DMS53 treated with DMSO at 0.1 percent for 48 hours (cell line): ENCODE measurements at regions not wholly inside any gene's neighbourhood (a gene's known extent, or its start where the extent isn't known, plus 50 kb on each side); places are given as distances from the start of the nearest gene placed in this dataset.

Experiments
- DNase-seq: peaks from one replicate; lab custom pipeline; 2025; ENCODE audit not compliant: unreplicated experiment; lab: John Stamatoyannopoulos, UW

DNA sequence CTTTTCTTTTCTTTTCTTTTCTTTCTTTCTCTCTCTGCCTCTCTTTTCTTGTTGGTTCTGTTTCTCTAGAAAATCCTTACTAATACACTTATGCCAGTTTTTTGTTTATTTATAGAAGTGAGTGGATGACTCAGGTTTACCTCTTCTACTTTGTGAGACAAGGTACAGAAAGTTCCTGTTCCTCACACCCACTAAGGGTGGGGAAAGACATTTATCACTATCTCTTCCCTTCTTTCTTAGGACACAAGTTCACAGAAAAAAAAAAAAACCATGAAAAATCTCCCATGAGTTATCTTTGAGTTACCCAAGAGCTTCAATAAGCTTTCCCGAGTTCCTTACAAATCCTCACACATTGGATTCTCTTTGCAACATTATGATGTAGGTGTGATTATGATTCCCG is 60.9 kb upstream of the CD180 start:
- DNase-seq: no peak

DNA sequence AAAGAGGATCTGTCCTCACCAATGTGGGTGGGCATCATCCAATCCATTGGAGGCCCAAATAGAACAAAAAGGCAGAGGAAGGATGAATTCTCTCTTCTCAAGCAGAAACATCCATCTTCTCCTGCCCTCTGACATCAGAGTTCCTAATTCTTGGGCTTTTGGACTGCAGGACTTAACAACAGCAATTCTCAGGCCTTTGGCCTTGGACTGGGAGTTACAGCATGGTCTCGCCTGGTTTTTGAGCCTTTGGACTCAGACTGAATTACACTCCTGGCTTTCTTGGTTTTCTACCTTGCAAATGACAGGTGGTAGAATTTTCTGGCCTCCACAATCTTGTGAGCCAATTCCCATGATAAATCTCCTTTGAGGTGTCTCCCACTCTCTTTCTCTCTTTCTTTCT is 60.5 kb upstream of the CD180 start:
- no peak for DNase-seq

DNA sequence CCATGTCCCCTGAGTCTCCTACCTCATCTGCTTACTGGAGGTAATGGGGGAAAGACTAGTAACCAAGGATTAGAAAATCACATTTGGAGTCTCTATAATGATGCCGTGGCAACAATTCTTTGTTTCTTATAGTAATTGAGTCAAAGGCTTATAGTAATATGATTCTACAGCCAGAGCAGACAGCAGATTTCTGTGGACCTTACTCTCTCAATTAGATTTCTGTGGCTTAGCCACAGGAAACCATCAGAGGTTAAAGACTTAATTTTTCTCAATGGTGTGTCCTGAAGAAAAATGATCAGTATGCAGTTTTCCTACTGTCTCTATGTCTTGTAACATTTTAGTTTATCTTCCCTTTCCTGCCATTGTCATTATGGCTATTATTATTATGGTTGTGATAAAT is 59.3 kb upstream of the CD180 start:
- DNase-seq: no peak

DNA sequence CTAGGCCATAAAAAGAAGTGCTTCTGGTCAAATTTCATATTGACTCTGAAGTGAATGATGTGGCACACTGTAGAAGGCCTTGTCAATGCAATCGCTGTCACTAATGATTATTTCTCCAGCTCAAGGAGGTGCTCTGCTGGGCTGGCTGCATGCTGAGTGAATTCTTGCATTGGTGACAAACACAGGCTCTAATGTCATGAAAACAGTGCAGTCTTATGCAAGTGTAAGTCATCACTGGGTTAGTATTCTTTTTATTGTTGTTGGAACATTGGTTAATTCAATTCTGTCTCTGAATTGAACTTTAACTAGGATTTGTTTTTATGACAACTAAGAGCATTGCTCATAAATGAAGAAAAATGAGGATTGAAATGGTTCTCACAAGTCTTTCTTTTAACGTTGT is 57.3 kb upstream of the CD180 start:
- no peak for DNase-seq

DNA sequence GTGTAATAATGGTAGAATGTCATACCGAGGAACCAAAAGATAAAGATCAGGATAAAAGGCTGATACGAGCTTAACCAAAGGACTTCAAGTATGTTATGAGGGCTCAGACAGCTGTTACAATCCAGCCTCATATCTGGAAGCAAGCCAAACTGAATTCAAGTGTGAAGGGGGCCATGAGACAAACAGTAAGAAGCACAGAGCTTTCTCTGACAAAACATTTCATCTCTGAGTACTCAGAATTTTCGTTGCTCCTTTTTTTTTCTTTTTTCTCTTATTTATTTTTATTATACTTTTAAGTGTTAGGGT is 52.9 kb upstream of the CD180 start:
- DNase-seq: no peak

DNA sequence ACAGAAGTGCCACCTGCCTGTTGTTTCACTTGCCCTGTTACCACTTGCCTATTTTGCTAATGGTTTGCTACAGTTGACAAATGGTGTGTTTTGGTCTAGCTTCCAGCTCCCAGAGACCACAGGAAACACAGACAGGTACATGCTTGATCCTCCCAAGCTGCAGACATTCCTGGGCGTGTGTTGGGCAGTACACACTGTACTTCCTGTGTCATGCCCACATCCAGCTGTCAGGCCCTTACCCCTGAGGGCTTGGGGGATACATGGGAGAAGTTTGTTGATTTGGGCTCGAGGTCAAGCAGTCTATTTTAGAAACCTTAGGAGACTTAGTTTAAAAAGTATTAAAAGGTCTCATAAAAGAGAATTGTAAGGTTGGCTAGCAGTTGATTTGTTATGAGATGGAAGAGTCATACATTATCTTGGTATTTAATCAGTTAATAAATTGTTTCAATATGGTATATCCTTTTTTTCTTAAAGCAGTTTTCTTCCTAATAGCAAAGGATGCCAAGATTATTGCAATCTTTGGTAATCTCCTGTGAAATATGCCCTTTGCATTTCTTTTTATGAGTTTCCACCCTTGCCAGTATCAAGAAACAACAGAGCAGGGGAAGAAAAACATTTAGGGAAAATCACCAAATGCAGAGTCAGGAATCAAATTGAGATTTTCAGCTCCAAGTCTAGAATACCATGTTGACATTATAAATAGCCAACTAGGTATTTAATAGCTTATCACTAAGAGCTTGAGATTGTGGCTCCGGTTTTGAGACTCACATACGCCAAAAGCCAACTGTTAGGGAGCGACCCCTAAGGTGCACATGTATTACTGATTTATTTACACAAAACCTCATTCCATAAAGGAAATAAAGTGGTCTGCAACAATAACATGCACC is 52.3 kb upstream of the CD180 start:
- no peak for DNase-seq

DNA sequence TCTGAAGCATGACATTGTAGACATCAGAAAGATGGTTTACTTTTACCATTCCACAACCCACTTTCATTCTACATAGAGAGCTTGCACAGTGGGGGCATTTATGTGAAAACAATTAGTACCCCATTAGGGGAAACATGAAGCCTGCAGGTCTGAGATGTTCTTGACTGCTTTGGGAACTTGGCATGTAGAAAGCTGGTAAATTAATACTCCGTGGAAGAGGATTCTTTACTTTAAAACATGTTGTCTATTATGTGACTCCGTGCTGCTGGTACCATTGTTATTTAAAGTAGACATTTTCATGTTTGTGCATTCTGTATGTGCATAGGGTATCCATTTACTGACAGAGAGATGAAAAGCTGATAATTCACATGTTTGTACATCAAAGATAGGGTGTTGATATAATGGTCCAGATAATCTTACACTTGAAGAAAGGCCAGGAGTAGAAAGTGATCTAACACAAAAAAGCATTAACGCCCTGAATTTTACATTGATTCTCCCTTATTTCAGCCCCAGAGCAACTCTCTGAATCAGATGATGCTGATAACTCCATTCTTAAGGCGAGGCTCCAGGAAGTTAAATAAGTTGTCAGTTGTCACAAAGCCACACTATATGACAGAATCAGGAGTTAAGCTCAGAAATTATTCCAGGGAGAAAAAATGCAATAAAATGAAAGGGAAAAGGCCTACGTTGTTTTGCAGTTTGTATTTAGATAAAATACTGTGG is 50.1 kb upstream of the CD180 start:
- DNase-seq: no peak
